ENCODE measurements at regions not wholly inside any gene's neighbourhood (a gene's known extent, or its start where the extent isn't known, plus 50 kb on each side); places are given as distances from the start of the nearest gene placed in this dataset.

- no peak for DNase-seq (ENCODE audit: low spot score)
Measured at GRCh38 chr4:104677116-104677515, 182.4 kb upstream of the CXXC4 start.

- no peak for DNase-seq (ENCODE audit: low spot score)
Measured at GRCh38 chr4:104682311-104682710, 187.6 kb upstream of the CXXC4 start.

- DNase-seq (ENCODE audit: low spot score): no peak
Measured at GRCh38 chr4:104693601-104694201, 199.0 kb upstream of the CXXC4 start.

GRCh38 chr4:104716584-104716983, 221.9 kb upstream of the CXXC4 start:
- DNase-seq (ENCODE audit: low spot score): no peak

GRCh38 chr4:104719539-104720230, 225.0 kb upstream of the CXXC4 start:
- no peak for DNase-seq (ENCODE audit: low spot score)

- DNase-seq (ENCODE audit: low spot score): no peak
Measured at GRCh38 chr4:104722467-104722866, 227.8 kb upstream of the CXXC4 start.

- no peak for DNase-seq (ENCODE audit: low spot score)
Measured at GRCh38 chr4:104726002-104726401, 231.3 kb upstream of the CXXC4 start.

- DNase-seq (ENCODE audit: low spot score): no peak
Measured at GRCh38 chr4:104727643-104728042, 232.9 kb upstream of the CXXC4 start.

GRCh38 chr4:104728380-104729122, 233.9 kb upstream of the CXXC4 start:
- DNase-seq (ENCODE audit: low spot score): no peak

GRCh38 chr4:104732766-104733165, 238.1 kb upstream of the CXXC4 start:
- no peak for DNase-seq (ENCODE audit: low spot score)

GRCh38 chr4:104735174-104735573, 240.5 kb upstream of the CXXC4 start:
- DNase-seq (ENCODE audit: low spot score): no peak

GRCh38 chr4:104740161-104740560, 245.5 kb upstream of the CXXC4 start:
- no peak for DNase-seq (ENCODE audit: low spot score)

- DNase-seq (ENCODE audit: low spot score): no peak
Measured at GRCh38 chr4:104743215-104743653, 248.5 kb upstream of the CXXC4 start.

GRCh38 chr4:104747635-104748034, 252.9 kb upstream of the CXXC4 start:
- no peak for DNase-seq (ENCODE audit: low spot score)

GRCh38 chr4:104749062-104749461, 254.4 kb upstream of the CXXC4 start:
- no peak for DNase-seq (ENCODE audit: low spot score)

GRCh38 chr4:104750008-104750407, 255.3 kb upstream of the CXXC4 start:
- no peak for DNase-seq (ENCODE audit: low spot score)

- no peak for DNase-seq (ENCODE audit: low spot score)
Measured at GRCh38 chr4:104751468-104751867, 256.8 kb upstream of the CXXC4 start.

- no peak for DNase-seq (ENCODE audit: low spot score)
Measured at GRCh38 chr4:104752337-104752736, 257.6 kb upstream of the CXXC4 start.

- DNase-seq (ENCODE audit: low spot score): no peak
Measured at GRCh38 chr4:104756837-104757236, 262.1 kb upstream of the CXXC4 start.

- no peak for DNase-seq (ENCODE audit: low spot score)
Measured at GRCh38 chr4:104758574-104758973, 263.9 kb upstream of the CXXC4 start.

GRCh38 chr4:104763554-104764222, 269.0 kb upstream of the CXXC4 start:
- no peak for DNase-seq (ENCODE audit: low spot score)

GRCh38 chr4:104766676-104767075, 272.0 kb upstream of the CXXC4 start:
- no peak for DNase-seq (ENCODE audit: low spot score)

GRCh38 chr4:104772849-104773248, 278.2 kb upstream of the CXXC4 start:
- DNase-seq (ENCODE audit: low spot score): no peak
